Ovary (tissue), 7 donors: ENCODE measurements at regions not wholly inside any gene's neighbourhood (a gene's known extent, or its start where the extent isn't known, plus 50 kb on each side); places are given as distances from the start of the nearest gene placed in this dataset.
"Not testable (repeated sequence)": the region's sequence is repeated elsewhere in the genome, so short reads cannot be mapped to it uniquely, and the experiment has no call there.

Experiments used
- DNase-seq, 5 donors: peaks; one replicate each; pipeline ENCODE4 v3.0.0-alpha.2; 2019 to 2020
- H3K27ac ChIP-seq, 2 donors: fragments of 200-600 bp; one replicate each; pipeline versions ENCODE4 v1.5.1 to v1.8.0; 2019 to 2022
- H3K27me3 ChIP-seq: fragments of 200-600 bp; one replicate; pipeline ENCODE4 v1.8.0; 2022
- H3K36me3 ChIP-seq: fragments of 200-600 bp; sonication (generic); one replicate; pipeline ENCODE4 v1.5.1; 2019
- H3K4me1 ChIP-seq: one replicate; pipeline ENCODE4 v1.8.1; 2013; ENCODE audit warnings: mild to moderate bottlenecking, moderate library complexity; ENCODE audit not compliant: insufficient read depth
- H3K4me3 ChIP-seq: fragments of 200-600 bp; sonication (generic); one replicate; pipeline ENCODE4 v1.5.1; 2017
- H3K9me3 ChIP-seq, 2 donors: fragments of 200-600 bp in 1 of 2; sonication (generic) in 1 of 2; one replicate each; pipeline versions ENCODE4 v1.5.1 to v1.8.1; 2013 to 2019; ENCODE audit warnings: mild to moderate bottlenecking in 1 of 2, moderate library complexity in 1 of 2
- CTCF ChIP-seq, 3 donors: fragments of 450-650 bp in 2 of 3; fragments of 200-600 bp in 1 of 3; IDR thresholded peaks; one replicate each; pipeline versions ENCODE4 v1.5.1 to v1.8.0; 2016 to 2022; ENCODE audit warnings: antibody characterized with exemption in 3 of 3, mild to moderate bottlenecking in 1 of 3
- EP300 ChIP-seq: sonication (generic); formaldehyde crosslinking; IDR thresholded peaks from one replicate; pipeline ENCODE4 v1.6.1; 2017; ENCODE audit warnings: antibody characterized with exemption
- POLR2A ChIP-seq: fragments of 450-650 bp; IDR thresholded peaks from one replicate; pipeline ENCODE4 v1.6.1; 2017; ENCODE audit warnings: antibody characterized with exemption, mild to moderate bottlenecking, moderate library complexity
- WGBS, 3 donors: extraction: QIAGEN DNeasy Blood & Tissue Kit in 1 of 3; methylation state at CpG; one replicate each; pipeline versions ENCODE4 v1.1.5 to v1.1.7; 2013 to 2017; 5-methylcytosine and 5-hydroxymethylcytosine counted together
- intact Hi-C, 4 donors: fragments of 100-400 bp; cut with DNase I; formaldehyde crosslinking; loops; one replicate each; pipeline versions ENCODE4 v1.11.0 to v1.15.1; 2022 to 2023
- donor health status: DM: no; HTN: no; CAD: no; lungs with moderate emphysema.
- donor health status: DM: no; HTN: no; CAD: no.
- donor health status: Bipolar disorder and iron deficiency.
- donor health status: DM: no; HTN: no; CAD: no.
- donor health status: DM: yes; HTN: yes; CAD: no.

- TF ChIP-seq CTCF (IDR thresholded peaks at IDR 0.05): no peak
- TF ChIP-seq EP300: no peak
- TF ChIP-seq POLR2A: no peak
- WGBS, 3 donors: 64 to 69% (median 65%) methylated on average over 1 of the region's 1 CpG
- DNase-seq: no peak
Observed at GRCh38 chr2:175430236-175430635, 248.7 kb upstream of the ATP5MC3 start.

GRCh38 chr2:175418224-175418835, 236.8 kb upstream of the ATP5MC3 start:
- Histone ChIP-seq H3K4me1 (no peaks in the 10 kb centered on the region), H3K9me3 (no peaks in the 10 kb centered on the region), H3K36me3 (no peaks in the 10 kb centered on the region), H3K4me3 (no peak overlapping the region), H3K27me3 (no peaks in the 10 kb centered on the region), H3K27ac (no peak overlapping the region)
- intact Hi-C loops: no loop called here
- 41 to 53% (median 43%) methylated on average over 8 of the region's 8 CpGs for WGBS, 3 donors
- TF ChIP-seq EP300 (no peak), POLR2A (no peak), CTCF (IDR thresholded peaks at IDR 0.05) (no peak)
- no peak for DNase-seq

More at GRCh38 chr2:175430236-175430635, 248.7 kb upstream of the ATP5MC3 start:
- Histone ChIP-seq H3K27ac (no peak overlapping the region), H3K4me1 (no peaks in the 10 kb centered on the region), H3K4me3 (no peak overlapping the region), H3K9me3 (no peaks in the 10 kb centered on the region), H3K27me3 (no peaks in the 10 kb centered on the region), H3K36me3 (no peaks in the 10 kb centered on the region)
- intact Hi-C loops: no loop called here

DNA sequence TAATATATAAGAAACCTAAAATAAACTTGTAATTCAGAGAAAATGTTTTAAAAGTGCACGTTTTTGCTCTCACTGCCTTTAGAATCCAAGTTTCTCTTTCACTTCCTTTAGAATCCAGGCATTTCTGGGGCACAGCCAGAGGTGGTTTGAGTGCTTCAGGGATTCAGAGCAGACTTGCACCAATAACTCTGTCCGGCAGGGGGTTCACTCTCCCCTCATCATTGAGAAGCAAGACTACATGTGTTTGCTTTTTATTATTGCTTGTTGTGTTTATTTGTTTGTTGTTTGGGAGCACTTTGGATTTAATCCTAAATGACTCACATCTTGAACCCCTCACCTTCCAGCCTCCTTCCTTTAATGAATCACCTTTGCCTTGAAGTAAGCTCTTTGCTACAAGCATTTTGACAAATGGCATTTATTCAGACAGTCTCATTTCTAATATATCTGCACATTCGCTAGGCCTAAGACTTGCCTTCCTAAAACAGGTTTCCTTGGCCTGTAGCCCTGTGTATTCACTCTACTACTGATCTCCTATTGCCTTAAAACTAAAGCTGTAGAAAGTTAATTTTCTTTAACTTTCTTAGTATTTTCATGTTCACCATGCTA, 233.5 kb upstream of the ATP5MC3 start:
- intact Hi-C loops: no loop called here
- H3K36me3 ChIP-seq: no peaks in the 10 kb centered on the region
- H3K4me3 ChIP-seq: no peak overlapping the region
- peak in 3 of 5 donors; percentile 18 to 50 (median 21) for DNase-seq
- no peaks in the 10 kb centered on the region for H3K4me1 ChIP-seq
- H3K27ac ChIP-seq: no peak overlapping the region
- no peaks in the 10 kb centered on the region for H3K27me3 ChIP-seq
- 25 to 29% (median 25%) methylated on average over 3 of the region's 3 CpGs for WGBS, 3 donors
- H3K9me3 ChIP-seq: no peaks in the 10 kb centered on the region
- no peak for TF ChIP-seq POLR2A
- TF ChIP-seq EP300: no peak
- no peak for TF ChIP-seq CTCF (IDR thresholded peaks at IDR 0.05)

DNA sequence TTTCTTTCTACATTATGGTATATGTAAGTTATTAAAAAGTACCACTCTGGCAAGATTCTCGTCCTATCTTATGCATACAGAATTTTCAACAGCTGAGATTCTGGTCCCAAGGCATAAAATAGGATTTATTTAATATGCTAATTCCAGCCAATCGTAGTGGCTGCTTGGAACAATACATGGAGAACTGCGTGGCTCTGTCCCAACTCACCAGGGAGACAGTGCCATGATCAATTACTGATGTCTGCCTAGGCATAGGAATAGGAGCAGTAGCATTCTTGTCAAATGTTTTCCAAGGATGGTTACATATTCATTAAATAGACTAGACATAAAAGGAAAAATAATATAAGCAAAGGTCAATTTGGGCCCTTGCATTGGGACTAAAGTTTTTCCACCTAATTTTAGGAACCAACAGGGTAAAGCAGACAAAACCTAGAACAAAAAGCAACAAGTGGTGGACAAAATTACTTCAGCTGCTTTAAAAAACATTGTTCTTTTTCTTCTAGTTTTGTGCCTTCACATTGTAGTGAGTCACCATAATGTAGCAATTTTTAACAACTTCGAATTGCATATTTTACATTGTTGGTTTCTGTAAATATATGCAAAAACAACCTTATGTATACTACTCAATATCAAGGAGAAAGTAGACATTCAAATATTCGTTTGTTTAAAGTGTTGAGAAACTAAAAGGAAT, 232.8 kb upstream of the ATP5MC3 start:
- TF ChIP-seq EP300 (no peak), POLR2A (no peak), CTCF (IDR thresholded peaks at IDR 0.05) (no peak)
- 75 to 84% (median 75%) methylated on average over 5 of the region's 5 CpGs for WGBS, 3 donors

GRCh38 chr2:175410941-175411340, 229.4 kb upstream of the ATP5MC3 start:
- H3K27me3 ChIP-seq, H3K9me3 ChIP-seq, H3K4me1 ChIP-seq, H3K4me3 ChIP-seq, H3K27ac ChIP-seq, DNase-seq, intact Hi-C loops, H3K36me3 ChIP-seq: not testable (repeated sequence)
- WGBS, 3 donors: 92 to 93% methylated on average over 1 of the region's 1 CpG; no CpG with 5 or more reads in 1 of the 3 donors

More for the DNA sequence above, 232.8 kb upstream of the ATP5MC3 start:
- Histone ChIP-seq H3K27ac (no peak overlapping the region), H3K27me3 (no peaks in the 10 kb centered on the region), H3K4me3 (no peak overlapping the region), H3K36me3 (no peaks in the 10 kb centered on the region), H3K9me3 (no peaks in the 10 kb centered on the region), H3K4me1 (no peaks in the 10 kb centered on the region)
- DNase-seq: no peak
- intact Hi-C loops: no loop called here
